ENCODE measurements at regions not wholly inside any gene's neighbourhood (a gene's known extent, or its start where the extent isn't known, plus 50 kb on each side); places are given as distances from the start of the nearest gene placed in this dataset.

DNA sequence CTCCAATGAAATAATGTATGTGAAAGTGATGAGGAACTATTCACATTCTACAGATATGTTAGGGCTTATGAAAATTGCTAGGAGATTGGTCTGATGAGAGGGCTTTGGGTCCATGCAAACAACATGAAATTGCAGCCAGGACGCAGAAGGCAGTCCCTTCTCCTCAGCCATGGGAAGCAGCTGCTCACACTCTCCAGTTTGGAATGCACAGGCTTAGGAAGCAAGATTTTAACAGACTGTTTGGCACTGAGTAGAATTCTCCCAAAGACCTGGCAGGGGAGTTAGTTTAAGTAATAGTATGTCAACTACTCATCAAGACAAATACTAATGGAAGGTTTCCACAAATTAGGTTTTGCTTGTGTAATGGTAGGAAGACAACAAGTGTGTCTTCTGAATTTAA is 500.7 kb upstream of the ARRDC4 start:
- WGBS, 2 experiments (ENCODE audit: extremely low coverage in 2 of 2, insufficient read length in 1 of 2) = no CpG with 5 or more reads among the region's 1 CpG

More for the DNA sequence above, 500.7 kb upstream of the ARRDC4 start:
- intact Hi-C loops (cut with micrococcal nuclease) = no loop called here
- Histone ChIP-seq H3K23ac (ENCODE audit: low read depth, low read length) (no peak overlapping the region), H2BK20ac (ENCODE audit: low read depth, low read length) (no peak overlapping the region), H3K9me1 (ENCODE audit: insufficient read depth, low read length) (no peaks in the 10 kb centered on the region), H3K4me2 (ENCODE audit: low read depth, low read length) (no peak overlapping the region), H3K4me3 (ENCODE audit: insufficient read depth, low read depth, low read length) (no peak overlapping the region), H3K27me3 (ENCODE audit: control insufficient read depth, insufficient read depth, low read length) (no peaks in the 10 kb centered on the region), H3K56ac (ENCODE audit: extremely low read depth, insufficient read depth, low read length) (no peak overlapping the region), H3K36me3 (ENCODE audit: control insufficient read depth, insufficient read depth, low read length) (no peaks in the 10 kb centered on the region), H4K20me1 (ENCODE audit: insufficient read depth, low read length) (no peaks in the 10 kb centered on the region), H2BK120ac (ENCODE audit: low read depth, low read length) (no peak overlapping the region), H4K91ac (ENCODE audit: insufficient read depth, low read depth, low read length) (no peak overlapping the region), H3K14ac (replicated peaks; ENCODE audit: low read depth, low read length) (no peak overlapping the region), H2AK5ac (ENCODE audit: low read depth, low read length) (no peak overlapping the region), H3K4me1 (ENCODE audit: control insufficient read depth, insufficient read depth, low read length) (no peaks in the 10 kb centered on the region), H2AK9ac (replicated peaks; ENCODE audit: low read depth, low read length, poor library complexity) (no peak overlapping the region), H3K18ac (ENCODE audit: low read depth, low read length) (no peak overlapping the region), H3K27ac (ENCODE audit: insufficient read depth, low read length) (no peak overlapping the region), H2AFZ (replicated peaks; ENCODE audit: low read length, poor library complexity) (no peak overlapping the region), H2BK5ac (ENCODE audit: low read depth, low read length, poor library complexity, severe bottlenecking) (no peak overlapping the region), H3K9me3 (ENCODE audit: control insufficient read depth, insufficient read depth, low read length) (peaks cover 4% of the 10 kb centered on the region), H4K5ac (ENCODE audit: low read depth, low read length) (no peak overlapping the region), H3K9ac (ENCODE audit: low read depth, low read length) (no peak overlapping the region), H4K8ac (ENCODE audit: low read depth in 2 of 2, low read length in 2 of 2) (no peak overlapping the region), H3K4ac (ENCODE audit: low read depth, low read length) (no peak overlapping the region), H3K79me1 (ENCODE audit: low read depth in 1 of 2, low read length in 2 of 2) (no peaks in the 10 kb centered on the region), H2BK15ac (ENCODE audit: low read depth, low read length) (no peak overlapping the region)
- no peak for TF ChIP-seq POLR2A (IDR thresholded peaks at IDR 0.05; ENCODE audit: low read depth, low read length)
- TF ChIP-seq RFX5 (IDR thresholded peaks at IDR 0.05; ENCODE audit: low read depth, low read length) = no peak
- no peak for TF ChIP-seq SMC3 (IDR thresholded peaks at IDR 0.05; ENCODE audit: low read depth, low read length)
- TF ChIP-seq, protein P1, sequence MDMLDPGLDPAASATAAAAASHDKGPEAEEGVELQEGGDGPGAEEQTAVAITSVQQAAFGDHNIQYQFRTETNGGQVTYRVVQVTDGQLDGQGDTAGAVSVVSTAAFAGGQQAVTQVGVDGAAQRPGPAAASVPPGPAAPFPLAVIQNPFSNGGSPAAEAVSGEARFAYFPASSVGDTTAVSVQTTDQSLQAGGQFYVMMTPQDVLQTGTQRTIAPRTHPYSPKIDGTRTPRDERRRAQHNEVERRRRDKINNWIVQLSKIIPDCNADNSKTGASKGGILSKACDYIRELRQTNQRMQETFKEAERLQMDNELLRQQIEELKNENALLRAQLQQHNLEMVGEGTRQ (IDR thresholded peaks at IDR 0.05; ENCODE audit: low read depth, low read length) = no peak
- TF ChIP-seq MXI1 (IDR thresholded peaks at IDR 0.05; ENCODE audit: borderline replicate concordance, low read depth, low read length) = no peak
- TF ChIP-seq CHD1 (IDR thresholded peaks at IDR 0.05; ENCODE audit: low read depth, low read length) = no peak
- no peak for TF ChIP-seq FOS (IDR thresholded peaks at IDR 0.05; ENCODE audit: low read depth, low read length)
- TF ChIP-seq NFE2L2 (IDR thresholded peaks at IDR 0.05; ENCODE audit: low read depth, low read length) = no peak
- no peak for TF ChIP-seq CEBPB (IDR thresholded peaks at IDR 0.05; ENCODE audit: low read depth, low read length)
- no peak for TF ChIP-seq MAZ (IDR thresholded peaks at IDR 0.05; ENCODE audit: borderline replicate concordance, low read depth, low read length)
- TF ChIP-seq, protein P2, sequence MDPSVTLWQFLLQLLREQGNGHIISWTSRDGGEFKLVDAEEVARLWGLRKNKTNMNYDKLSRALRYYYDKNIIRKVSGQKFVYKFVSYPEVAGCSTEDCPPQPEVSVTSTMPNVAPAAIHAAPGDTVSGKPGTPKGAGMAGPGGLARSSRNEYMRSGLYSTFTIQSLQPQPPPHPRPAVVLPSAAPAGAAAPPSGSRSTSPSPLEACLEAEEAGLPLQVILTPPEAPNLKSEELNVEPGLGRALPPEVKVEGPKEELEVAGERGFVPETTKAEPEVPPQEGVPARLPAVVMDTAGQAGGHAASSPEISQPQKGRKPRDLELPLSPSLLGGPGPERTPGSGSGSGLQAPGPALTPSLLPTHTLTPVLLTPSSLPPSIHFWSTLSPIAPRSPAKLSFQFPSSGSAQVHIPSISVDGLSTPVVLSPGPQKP (IDR thresholded peaks at IDR 0.05; ENCODE audit: borderline replicate concordance, low read depth, low read length) = no peak
- no peak for TF ChIP-seq RAD21 (IDR thresholded peaks at IDR 0.05; ENCODE audit: low read length)
- no TSS peak for BruUV-seq (replicated peaks)
- ChIA-PET CTCF (no interaction called here), POLR2A (ENCODE audit: unreplicated experiment) (no interaction called here)
- dilution Hi-C loops (cut with HindIII; ENCODE audit: low sequenced_read_pairs, unreplicated experiment) = no loop called here
- ATAC-seq (ENCODE audit: low read depth) (no peak), DNase-seq (no peak)
- in situ Hi-C loops (cut with MboI; ENCODE audit: low sequenced_read_pairs) = no loop called here

Measured in IMR-90 (cell line).